NCI-H187 (cell line): ENCODE measurements at regions not wholly inside any gene's neighbourhood (a gene's known extent, or its start where the extent isn't known, plus 50 kb on each side); places are given as distances from the start of the nearest gene placed in this dataset.

ENCODE experiments used
- DNase-seq, 2 experiments: peaks; one replicate each; lab custom pipeline; 2025; lab: John Stamatoyannopoulos, UW

- DNase-seq: no peak
These were observed 481.7 kb downstream of the GBE1 start for GRCh38 chr3:81279481-81280379.

GRCh38 chr3:81277853-81278252, 483.6 kb downstream of the GBE1 start:
- no peak for DNase-seq

- DNase-seq: no peak
These were observed 486.8 kb downstream of the GBE1 start for GRCh38 chr3:81274671-81275070.

- no peak for DNase-seq
These were observed 490.7 kb downstream of the GBE1 start for GRCh38 chr3:81270603-81271379.

GRCh38 chr3:81268526-81268925, 492.9 kb downstream of the GBE1 start:
- no peak for DNase-seq

GRCh38 chr3:81261996-81262395, 499.4 kb downstream of the GBE1 start:
- no peak for DNase-seq

- DNase-seq: no peak
These were observed 506.0 kb downstream of the GBE1 start for GRCh38 chr3:81255463-81255862.

GRCh38 chr3:81251096-81251495, 510.3 kb downstream of the GBE1 start:
- no peak for DNase-seq

- no peak for DNase-seq
These were observed 511.9 kb downstream of the GBE1 start for GRCh38 chr3:81249540-81250029.

- DNase-seq: no peak
These were observed 515.9 kb downstream of the GBE1 start for GRCh38 chr3:81245501-81245900.

- DNase-seq: no peak
These were observed 516.4 kb downstream of the GBE1 start for GRCh38 chr3:81245043-81245442.

- no peak for DNase-seq
These were observed 517.2 kb downstream of the GBE1 start for GRCh38 chr3:81244231-81244630.

GRCh38 chr3:81242871-81243270, 518.6 kb downstream of the GBE1 start:
- DNase-seq: no peak

- no peak for DNase-seq
These were observed 524.3 kb downstream of the GBE1 start for GRCh38 chr3:81237181-81237580.

GRCh38 chr3:81218023-81218422, 543.4 kb downstream of the GBE1 start:
- DNase-seq: no peak

- no peak for DNase-seq
These were observed 544.3 kb downstream of the GBE1 start for GRCh38 chr3:81217101-81217500.

- DNase-seq: no peak
These were observed 545.3 kb downstream of the GBE1 start for GRCh38 chr3:81216192-81216591.

- no peak for DNase-seq
These were observed 546.8 kb downstream of the GBE1 start for GRCh38 chr3:81214631-81215030.

- no peak for DNase-seq
These were observed 561.9 kb downstream of the GBE1 start for GRCh38 chr3:81199587-81199986.

GRCh38 chr3:81198756-81199155, 562.7 kb downstream of the GBE1 start:
- DNase-seq: no peak

- no peak for DNase-seq
These were observed 563.2 kb downstream of the GBE1 start for GRCh38 chr3:81198216-81198615.

GRCh38 chr3:81197386-81197785, 564.1 kb downstream of the GBE1 start:
- DNase-seq: no peak

GRCh38 chr3:81195478-81195877, 566.0 kb downstream of the GBE1 start:
- no peak for DNase-seq
